HuH-7 (cell line): ENCODE measurements at regions not wholly inside any gene's neighbourhood (a gene's known extent, or its start where the extent isn't known, plus 50 kb on each side); places are given as distances from the start of the nearest gene placed in this dataset.

Source experiments
- DNase-seq: peaks from one replicate; pipeline ENCODE4 v3.0.0; 2011; ENCODE audit warnings: low spot score

DNA sequence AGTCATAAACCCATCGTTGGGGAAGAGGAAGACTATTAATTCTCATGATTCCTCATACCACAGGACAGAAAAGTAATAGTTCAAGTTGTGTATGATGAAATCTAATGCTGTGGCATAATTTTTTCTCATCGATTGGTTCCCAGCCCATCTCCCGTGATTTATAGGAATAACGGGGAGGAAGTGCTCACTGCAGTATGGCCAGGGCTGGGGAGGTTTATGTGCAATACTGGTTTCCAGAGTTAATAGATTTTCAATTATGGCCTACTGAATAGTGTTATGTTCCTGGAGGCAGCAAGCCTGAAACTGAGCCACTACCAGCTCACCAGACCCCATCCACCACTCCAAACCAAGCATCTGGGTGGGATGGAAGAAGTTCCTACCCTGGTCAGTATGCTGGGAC lies 147.1 kb upstream of the NCAM1 start:
- DNase-seq, result no peak

DNA sequence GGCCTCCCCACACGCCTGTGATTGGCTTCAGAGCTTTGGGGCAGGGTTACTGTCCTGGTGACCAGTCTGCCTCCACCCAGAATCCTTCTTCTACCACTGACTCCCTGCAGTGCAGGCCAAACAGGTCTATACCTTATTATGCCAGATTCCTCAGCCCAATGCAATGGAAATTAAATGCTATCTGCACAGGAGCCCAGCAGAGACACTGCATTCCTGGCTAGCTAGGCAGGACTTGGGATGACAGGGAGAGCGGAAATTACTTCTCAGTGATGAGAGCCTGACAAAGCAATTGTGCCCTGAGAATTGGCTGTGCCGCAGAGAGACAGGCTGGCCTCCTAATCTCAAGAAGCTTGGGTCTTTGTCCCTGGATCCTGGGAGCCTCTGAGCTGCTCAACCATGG lies 143.8 kb upstream of the NCAM1 start:
- DNase-seq, result no peak

DNA sequence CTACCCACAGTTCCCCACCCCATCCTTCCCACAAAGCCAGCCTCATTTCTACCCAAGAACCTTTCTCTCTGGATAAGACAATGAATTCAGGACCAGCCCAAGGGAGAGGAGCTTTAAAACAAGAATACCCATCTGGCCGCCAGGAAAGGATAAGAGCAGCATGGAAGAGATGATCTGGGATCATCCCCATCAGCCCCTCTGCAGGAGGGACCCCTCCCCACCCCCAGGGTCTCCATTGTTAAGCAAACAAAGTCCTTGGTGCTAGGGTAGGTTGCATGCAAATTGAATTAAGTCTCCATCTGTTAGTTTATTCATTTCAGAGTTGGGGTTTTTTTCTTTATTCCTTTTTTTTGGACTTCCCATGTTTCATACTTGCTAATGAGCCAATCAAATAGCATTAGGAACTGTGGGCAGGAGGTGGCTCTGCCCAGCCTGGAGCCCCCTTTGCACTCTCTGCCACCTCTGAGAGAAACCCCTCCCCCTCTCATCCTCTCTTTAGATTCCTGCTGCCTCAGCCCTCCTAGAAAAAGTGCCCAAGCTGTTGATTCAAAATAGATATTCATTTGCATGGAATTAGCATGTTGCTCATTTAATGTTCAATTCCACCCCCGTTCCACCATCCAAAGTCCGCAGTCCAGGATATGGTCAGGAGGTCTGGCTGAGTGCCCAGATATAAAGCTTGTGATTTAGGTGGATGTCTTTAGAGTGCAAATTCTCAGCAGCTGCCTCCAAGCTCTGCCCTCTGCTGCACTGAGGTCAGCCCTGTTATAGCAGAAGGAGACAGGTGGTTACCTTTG lies 138.5 kb upstream of the NCAM1 start:
- no peak for DNase-seq

DNA sequence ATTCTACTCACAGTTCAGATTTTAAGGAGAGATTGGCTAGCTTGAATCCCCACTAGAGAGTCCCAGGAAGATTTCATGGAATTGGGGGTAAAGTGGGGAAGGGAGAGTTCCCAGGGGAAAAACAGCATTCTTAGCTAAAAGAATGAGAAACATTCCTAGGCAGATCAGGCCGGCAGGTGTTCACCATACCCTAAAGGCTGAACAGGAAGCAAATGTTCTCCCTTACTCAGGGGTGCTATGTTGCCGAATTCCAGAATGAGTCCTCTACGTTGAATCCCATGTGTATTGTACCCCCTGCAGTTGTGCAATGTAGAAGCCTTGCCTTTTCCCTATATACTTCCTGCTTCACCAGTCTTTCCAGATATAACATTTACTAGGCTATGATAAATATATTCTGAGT lies 135.2 kb upstream of the NCAM1 start:
- no peak for DNase-seq

DNA sequence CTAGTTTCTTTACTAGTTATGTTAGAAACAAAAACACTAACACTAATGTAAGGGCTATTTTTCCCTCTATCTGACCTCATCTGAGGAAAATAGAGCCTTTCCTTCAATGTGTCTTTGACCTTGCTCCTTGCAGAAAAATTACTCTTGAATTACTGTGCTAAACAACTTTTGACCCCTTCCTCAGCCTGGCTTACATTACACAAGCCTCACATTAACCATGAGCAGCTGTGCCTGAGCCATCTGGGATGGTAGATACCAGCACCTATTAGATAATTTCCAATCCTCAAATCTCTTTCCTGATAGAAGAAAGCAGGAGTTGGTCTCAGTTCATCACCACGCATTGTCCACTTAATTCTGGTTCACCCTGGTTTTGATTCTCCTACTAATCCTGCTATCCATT lies 134.4 kb upstream of the NCAM1 start:
- DNase-seq, result no peak

DNA sequence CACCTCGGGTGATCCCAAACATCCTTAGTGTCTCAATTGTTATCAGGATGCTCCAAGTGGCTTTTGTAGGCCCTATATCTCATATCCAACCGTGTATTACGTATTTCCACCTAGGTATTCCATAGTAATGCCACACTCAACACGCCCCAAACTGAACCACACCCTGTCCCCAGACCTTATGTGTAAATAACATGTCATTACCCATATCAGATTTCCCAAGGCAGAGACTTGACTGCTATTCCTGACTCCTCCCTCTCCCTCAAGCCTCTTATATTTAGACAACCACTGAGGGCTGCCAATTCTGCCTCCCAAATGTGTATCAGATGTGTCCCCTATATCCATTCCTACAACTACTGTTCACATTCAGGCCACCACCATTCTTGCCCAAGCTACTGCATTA lies 132.8 kb upstream of the NCAM1 start:
- DNase-seq, result no peak

DNA sequence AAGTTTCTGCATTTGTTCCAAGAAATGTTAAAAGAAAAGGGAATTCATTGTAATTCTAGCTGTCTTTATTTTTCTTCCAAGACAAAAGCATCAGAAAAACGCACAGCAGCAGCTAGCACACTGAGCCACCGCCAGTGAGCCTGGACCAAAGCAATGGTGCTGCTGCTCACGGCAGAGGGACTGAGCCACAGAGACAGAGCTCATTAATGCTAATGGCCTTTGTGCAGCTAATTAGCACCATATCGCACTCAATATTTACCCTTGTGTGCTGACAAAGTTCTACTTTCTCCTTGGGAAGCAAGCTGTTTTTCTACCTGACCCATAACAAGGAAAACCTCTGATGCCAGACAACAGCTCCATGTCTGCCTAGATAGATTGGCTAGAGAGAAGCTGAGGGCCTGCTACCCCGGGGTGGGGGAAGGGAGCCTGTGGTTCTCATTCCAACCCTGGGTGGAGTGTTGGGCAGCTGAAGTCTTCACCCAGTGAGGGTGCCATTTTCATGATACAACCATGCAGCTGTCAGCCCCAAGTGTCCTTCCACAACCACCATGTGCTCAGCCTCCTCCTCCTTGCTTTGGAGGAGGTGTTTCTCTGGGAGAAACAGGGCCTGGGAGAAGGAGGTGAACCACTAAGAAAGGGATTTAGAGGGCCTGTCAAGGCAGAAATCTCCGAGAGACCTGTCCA lies 131.1 kb upstream of the NCAM1 start:
- DNase-seq, result no peak

DNA sequence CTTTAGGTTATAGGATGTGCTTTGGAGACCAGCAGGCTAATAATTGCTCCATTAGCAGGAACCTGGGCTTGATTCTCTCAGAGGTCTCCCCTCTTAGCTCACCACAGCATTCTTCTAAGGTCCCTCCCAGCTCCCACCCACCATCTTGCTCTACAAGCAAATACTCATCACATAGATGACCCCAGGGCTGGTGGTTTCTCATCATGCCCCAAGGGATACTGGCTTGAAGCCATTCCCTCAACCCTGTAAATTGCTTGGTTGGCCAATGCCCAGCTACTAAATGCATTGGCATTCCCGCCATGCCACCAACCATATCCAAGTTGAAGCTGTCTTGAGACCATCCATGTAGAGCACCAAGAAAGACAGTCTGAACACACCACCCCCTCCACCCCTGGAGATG lies 130.2 kb upstream of the NCAM1 start:
- no peak for DNase-seq

DNA sequence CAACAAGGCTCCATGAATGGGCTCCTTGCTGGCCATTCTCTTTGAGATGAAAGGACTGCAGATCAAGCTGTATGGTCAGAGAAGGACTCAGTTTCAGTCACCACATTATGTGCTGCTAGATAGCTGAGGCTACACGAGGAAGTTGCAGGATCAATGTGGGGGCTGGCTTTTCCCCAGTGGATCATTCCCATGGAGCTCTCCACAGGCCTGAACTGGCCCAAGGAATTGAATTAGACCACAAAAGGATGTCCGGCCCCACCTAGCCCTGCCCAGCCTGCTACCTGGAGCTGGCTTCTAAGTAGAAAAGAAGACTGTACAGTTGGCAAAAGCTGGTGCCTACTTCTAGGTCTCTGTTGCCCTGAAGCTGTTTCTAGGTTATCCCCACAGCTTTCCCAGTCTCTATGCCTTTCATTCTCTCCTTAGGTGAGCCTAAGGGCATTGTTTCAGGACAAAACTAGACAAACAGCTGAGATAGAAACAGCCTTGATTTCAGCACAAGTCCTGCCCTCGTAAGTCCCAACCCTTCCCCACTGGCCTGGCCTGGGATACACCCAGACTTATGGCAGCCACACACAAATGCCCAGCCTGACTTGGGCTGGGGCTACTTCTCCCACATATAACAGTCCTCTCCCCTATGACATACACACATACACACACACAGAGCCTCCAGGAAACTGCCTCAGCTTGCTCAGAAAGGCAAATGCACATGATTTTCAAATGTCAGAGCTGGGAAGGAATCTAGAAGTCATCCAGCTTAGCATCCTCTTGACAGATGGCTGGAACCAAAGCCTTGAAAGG lies 129.1 kb upstream of the NCAM1 start:
- no peak for DNase-seq

DNA sequence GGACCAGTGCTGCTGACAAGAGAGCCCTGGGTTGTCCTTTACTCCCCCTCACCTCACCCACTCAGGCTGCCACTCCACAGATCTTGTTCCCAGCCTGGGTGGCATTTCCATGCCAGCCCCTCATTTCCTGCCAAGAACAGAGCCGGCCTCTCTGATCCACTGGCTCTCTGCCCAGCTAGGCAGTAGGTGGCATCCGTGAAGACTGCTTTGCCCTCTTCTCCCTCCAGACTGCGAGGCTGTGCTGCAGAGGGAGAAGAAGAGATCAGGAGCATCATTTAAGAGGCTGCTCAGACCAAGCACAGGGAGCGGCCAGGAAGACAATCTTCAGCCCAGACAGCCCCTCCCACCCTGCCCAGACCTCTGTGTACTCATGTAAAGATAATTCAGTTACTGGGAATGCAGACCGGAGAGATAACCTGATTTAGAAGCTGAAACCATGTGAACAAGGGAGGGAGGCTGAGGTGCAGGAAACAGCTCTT lies 126.9 kb upstream of the NCAM1 start:
- no peak for DNase-seq

DNA sequence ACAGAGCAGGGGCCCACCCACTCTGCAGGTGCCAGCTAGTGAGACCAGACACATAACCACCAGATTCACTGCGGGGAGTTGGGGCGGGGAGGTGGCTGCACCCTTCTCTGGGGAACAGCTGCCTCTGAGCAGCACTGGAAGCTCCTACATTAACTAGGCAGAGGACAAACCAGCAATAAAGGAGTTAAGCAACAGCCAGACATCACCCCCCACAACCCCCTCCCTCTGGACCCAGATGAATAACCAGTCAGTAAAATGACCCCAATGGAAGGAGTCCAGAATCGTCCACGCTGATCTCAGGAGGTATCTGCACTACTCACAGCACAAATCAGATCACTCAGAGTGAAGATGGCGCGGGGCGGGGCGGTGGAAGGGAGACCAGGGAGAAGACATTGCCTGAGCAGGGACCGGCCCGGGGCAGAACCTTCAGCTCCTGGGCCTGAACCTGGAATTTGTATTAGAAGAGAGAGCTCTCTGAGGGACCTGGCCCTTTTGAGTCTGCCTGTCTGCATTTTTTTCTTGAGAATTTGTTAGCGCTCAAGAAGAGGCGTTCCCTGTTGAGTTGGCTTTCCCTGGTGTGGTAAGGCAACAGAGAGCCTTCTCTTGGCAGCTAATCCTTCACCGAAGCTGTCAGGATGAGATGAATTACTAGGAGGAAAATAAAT lies 125.5 kb upstream of the NCAM1 start:
- no peak for DNase-seq

DNA sequence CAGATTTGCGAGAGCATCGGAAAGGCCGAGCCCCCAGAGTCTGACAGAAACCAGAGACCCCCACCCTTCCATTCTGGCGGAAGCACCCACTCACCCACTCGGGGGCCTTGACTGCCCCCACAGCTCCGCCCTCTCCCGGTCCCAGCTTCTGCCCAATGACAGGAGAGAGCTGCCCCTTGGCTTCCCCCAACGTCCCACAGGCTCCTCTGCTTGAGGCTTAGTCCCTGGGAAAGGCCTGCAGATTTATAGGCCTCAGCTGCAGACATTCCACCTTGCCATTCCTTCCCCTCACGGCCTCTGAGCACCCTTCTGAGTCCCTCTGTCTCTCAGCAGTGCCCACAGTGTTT lies 125.0 kb upstream of the NCAM1 start:
- no peak for DNase-seq

DNA sequence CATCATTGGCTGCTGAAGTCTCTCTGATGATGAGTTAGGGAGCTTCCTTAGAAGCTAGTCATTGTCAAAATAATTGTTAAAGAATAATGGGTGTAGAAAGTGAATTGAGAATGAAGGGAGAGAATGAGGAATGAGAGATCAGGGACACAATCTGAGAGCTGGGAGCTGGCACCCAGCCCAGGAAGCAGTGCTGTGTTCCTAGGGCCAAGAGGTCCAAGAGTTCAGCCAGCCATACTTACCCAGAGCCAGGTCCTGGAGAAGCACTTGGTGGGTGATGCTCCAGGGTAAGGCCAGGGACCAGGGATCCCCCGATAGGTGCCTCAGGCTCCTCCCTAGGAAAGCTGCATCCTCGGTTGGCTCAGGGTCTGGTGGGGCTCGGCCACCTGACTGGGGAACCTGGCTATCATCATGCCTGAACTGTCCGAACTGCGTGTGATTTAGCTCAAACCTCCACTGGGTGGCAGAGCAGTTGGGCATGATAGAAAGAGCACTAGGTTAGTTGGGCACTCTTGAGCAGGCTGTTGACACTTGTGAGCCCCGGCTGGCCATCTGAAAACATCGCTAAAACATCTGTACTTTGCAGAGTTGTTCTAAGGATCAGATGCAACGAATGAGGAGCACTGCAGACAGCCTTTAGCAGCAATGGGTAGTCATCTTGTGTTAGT lies 123.9 kb upstream of the NCAM1 start:
- no peak for DNase-seq

DNA sequence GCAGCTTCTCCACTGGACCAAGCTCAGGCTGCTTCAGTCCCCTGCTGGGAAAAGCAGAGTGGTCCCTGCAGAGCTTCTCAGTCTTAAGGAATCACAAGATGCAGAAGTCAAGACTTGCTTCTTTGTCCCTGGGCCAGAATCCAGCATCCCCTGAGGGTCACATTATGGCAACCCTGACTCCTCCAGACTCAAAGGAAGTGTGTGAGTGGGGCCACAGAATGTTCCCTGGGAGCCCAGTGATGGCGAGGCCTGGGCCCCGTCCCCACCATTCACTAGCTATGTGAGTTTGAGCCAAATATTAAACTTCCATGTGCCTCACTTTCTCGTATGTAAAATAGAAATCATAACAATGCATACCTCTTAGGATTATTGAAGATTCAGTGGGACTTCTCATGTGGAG lies 122.2 kb upstream of the NCAM1 start:
- DNase-seq, result no peak

DNA sequence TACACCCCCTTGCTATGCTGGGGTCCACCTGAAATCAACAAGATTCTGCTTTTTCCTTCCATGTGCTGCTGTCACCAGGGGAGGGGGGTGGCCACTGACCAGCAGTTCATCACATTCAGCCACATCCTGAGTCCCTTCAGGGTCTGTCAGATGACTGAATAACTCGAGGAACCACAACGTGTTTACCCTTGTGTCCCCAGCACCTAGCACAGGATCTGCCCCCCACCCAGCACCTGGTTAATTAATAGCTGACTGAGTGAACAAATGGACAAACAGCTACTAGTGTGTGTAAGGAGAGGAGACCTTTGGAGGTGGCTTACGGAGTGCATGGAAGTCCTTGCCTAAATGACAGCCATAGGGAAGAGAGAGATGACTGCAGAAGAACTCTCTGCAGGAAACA lies 119.5 kb upstream of the NCAM1 start:
- no peak for DNase-seq

DNA sequence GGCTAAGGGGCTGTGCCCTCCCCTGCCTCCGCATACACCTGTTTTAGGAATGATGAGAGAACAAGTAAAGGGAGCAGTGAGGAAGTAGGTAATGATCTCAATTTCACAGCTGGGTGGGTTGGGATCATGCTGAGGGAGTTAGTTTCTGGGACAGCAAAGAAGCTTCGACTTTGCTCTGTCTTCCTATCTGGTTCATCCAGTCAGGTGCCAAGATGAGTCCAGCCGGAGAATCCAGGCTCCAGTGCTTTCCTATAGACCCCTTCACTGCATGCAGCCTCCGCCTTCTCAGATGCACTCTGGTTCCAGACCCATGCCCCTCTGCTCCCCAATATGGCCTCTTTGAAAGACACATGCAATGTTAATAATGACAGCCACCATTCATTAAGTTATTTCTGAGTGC lies 119.1 kb upstream of the NCAM1 start:
- DNase-seq, result no peak

DNA sequence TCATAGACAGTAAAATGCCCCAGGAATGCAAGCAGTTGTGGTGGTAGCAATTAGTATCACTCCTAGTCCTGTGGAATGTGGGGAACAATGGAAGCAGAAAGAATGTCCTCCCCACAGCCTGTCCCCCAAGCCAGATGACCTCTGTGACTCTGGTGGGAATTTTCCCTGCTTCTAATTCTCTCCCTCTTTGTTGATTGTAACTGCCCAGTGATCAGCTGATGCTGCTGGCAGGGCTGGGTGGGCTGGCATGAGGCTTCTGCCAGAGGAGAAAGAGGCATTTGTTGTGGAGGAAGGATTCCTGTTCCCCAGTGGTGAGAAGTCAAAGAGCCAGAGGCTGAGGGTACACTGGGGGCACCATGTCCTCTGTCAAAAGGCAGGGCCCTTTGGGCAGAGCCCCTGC lies 116.7 kb upstream of the NCAM1 start:
- no peak for DNase-seq

DNA sequence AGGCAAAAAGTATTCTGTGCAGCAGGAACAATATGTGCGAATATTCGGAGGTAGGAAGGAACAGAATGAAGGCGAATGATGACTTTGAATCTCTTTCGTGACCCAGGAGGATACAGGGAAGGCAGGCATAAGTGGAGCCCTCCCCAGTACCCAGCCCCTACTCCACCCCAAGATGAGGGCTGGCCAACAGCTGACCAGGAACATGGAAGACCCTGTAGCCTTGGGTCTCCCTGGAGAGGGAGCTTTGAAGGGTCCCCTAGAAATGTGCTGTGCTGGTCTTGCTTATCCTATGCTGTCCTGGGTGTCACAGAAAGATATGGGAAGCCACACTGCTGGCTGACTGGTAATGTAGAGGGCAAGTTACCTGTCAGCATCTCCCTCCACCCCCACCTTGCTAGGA lies 113.7 kb upstream of the NCAM1 start:
- no peak for DNase-seq

DNA sequence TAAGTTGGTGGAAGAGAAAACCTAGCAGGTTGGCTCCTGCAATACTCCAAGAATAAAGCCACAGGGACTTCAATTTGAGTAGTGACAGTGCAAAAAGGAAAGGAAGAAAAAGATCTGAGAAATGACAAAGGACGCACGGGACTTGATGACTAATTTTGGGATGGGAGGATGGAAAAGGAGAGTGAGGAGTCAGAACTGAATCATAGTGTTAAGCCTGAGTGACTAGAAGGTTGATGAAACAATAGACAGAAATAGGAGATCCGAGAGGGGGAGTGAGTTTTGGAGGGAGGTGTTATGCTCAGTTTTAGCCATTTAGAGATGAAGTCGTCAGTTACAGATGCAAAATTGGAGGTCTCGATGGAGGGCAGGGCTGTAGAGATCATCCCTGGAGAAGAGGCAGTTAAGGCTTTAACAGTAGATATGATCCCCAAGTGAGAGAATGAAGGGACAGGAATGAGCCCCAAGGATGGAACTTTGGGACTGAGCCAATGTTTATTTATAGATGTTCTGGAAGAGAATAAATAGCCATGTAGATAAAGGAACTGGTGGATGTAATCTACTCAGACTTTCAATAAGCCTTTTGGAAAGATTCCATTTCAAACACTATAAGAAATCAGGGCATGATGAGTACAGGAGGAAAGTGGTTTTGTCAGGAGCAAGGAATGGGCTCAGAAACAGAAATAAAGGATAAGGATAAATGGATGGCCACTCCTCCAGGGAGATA lies 108.9 kb upstream of the NCAM1 start:
- no peak for DNase-seq

DNA sequence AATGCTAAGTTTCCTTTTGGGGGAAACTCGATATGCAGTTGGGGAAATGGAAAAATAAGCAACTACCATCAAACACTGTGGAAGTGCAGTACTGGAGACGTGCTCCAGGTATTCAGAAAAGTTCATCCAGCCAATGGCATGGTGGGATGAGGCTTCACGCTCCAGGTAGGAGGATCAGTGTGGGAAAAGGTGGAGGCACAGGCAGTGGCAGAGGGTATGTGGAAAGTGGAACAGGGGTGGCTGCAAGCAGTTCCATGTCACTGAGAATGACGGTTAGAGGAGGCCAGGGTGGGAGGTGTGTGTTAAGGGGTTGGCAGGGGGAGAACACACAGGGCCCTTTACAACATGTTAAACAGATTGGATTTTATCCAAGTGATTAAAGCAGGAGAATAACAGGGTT lies 105.1 kb upstream of the NCAM1 start:
- no peak for DNase-seq

DNA sequence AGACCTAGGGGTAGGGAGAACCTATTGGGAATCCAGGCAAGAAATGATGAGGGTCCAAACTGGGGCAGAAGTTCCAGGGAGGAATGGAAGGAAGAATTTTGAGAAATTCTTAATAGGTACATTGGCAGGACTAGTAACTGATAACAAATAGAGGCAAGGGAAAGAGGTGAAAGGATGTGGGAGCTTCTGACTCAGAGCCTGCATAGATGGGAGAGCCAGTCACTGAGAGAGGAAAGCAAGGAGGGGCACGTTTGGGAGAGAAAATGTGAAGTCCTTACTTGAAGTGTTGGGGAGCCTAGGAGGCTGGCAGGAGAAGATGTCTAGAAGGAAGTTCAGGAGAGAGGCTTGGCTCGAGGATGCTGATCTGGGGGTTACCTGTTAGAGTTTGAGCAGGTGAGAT lies 104.6 kb upstream of the NCAM1 start:
- no peak for DNase-seq
